ENCODE measurements at regions not wholly inside any gene's neighbourhood (a gene's known extent, or its start where the extent isn't known, plus 50 kb on each side); places are given as distances from the start of the nearest gene placed in this dataset.

DNA sequence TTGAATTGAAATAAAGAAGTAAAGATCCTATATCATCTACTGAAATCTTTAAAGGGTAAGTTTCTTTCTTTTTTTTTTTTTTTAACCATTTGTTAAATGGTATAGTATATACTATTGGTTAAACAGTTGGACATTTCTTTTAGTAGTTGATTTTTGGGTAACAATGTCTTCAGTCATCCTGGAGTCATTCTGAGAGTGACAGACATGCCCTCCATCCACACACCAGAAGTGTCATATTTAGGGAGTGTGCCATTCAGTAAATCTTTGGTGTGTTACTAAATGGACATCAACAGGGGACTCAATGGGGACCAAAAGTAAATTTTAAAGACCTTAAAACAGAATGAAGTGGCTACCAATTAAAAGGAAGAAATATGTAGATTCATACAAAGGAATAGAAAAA, 50.8 kb upstream of the SLC39A10 start:
- DNase-seq (ENCODE audit: low read depth in 2 of 2), result no peak

DNA sequence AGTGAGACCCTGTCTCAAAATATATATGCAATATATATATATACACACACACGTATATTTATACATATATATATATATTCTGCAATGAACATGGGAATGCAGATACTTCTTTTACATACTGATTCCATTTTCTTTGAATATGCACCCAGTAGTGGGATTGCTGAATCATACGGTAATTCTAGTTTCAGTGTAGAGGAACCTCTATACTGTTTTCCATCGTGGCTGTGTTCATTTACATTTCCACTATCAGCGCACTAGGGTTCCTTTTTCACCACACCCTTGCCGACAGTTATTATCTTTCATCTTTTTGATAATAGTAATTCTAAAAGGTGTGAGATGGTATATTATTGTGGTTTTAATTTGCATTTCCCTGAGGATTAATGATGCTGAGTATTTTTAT, 52.3 kb upstream of the SLC39A10 start:
- DNase-seq (ENCODE audit: low read depth in 2 of 2), result no peak

DNA sequence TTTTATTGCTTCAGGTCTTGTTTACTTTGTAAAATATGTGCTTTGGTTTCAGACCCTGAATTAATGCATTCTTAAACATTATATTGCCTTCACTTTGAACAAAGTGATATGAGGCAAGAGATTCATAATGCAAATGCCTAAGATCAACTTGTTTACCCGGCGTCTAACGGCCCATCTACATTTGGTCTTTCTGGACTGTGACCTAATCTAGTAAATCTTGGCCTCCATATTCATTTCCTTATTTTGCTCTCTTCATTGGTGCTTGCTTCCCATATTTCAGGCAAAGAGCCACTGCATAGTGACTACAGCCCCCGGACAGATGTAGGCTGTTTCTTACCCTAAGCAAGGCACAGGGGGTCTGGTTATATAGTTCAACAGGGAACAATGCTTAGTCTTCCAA, 53.0 kb upstream of the SLC39A10 start:
- DNase-seq (ENCODE audit: low read depth in 2 of 2), result no peak

DNA sequence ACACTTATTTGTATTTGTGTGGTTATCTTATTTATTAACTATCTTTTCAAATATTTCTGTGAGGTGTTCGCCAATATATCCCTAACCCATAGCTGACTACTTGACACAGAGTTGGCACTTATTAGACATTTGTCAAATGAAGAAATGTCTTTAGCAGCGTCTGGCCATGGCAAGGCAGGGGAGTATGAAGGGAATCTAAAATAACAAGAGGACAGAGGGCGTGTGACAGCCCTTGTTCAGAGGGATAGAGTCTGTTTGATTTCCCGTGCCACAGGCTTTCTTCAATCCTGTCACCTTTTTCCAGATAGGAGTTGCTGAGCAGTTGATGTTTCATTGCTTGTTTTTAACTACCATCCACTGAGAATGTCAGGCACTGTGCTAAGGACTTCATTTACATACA, 53.6 kb upstream of the SLC39A10 start:
- DNase-seq (ENCODE audit: low read depth in 2 of 2), result no peak

DNA sequence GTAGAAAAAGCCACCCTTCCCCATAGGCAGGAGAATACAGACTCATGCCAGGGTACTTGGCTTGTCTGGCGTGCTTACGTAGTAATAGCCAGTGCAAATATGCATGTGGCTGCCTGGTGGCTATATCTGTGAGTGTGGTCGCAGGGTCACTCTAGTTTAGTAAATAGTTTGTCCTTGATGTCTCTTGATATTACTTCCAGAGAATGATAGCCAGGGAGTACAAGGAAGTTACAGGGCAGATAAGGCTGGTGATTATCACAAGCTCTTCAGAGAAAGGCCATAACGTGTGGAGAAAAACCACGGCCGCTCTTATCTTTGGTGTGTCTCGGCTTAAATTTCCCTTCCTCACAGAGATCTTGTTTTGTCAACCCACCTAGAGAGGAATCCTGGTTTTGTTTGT, 54.3 kb upstream of the SLC39A10 start:
- DNase-seq (ENCODE audit: low read depth in 2 of 2), result no peak

DNA sequence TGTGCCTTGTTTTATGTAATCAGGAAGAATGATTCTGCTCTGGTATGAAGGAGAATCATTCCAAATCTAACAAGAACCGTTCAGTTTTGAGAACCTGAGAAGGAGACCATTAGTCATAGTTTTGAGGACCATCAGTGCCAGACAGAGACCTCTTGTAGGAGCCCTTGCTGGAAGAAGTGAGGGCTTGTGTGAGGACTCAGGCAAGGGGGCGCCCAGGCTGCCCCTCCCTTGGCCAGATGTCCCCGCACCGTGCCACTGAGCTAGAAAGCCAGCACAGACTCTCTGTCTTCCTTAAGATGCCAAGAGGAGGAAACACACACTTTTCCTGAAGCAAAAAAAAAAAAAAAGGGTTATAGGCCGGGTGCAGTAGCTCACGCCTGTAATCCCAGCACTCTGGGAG, 55.7 kb upstream of the SLC39A10 start:
- no peak for DNase-seq (ENCODE audit: low read depth in 2 of 2)

DNA sequence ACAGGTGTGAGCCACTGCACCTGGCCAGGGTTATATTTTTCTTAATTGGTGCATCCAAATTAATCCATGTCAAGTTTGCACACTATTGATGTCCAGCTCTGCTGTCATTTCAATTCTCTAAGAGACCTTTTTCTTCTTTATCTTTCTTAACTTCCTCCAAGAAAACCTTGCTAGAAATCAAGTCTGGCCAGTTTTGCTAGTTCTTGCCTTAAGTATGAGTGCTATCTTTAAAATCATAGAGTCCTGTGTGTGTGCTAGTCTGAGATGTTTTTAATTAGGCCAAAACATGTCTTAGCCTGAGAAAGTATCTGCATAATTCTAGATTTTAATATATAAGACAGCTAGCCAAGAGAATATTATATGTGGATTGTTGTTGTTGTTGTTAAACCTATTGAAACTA, 56.2 kb upstream of the SLC39A10 start:
- no peak for DNase-seq (ENCODE audit: low read depth in 2 of 2)

DNA sequence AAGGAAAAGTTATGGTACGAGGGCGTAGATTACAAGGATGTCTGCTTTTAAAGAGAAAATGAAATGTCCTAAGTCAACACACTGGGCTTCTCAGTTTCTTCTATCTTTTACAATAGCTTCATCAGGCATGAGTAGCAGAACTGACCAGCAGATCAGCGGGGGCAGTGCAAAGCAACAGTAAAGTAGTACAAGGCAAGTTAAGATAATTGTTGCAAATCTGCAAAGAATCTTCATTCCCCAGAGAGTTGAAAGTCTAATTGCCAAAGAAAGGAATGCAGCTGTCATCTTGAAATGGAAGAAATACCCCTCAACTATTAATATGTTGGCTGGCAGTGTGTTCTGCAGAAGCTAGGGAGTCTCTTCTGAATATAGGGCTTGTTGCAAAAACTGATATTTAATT, 60.2 kb upstream of the SLC39A10 start:
- no peak for DNase-seq (ENCODE audit: low read depth in 2 of 2)

DNA sequence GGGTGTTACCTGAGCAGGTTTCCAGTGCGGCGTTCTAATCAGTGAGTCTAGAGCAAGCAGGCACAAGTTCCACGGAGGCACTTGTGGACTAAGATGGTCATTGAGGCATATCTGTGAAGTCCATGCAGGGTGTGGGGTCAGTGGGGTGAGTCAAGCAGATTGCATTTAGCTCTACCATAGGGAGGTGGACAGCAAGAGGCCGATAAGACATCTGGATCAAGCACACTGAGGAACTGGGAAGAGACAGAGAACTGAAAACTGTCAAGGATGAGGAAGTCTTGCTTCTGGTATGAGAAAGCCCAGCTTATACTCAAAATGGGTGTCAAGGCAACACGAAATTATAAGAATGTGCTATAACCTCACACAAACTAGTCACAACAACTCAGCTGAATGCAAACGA, 61.2 kb upstream of the SLC39A10 start:
- DNase-seq (ENCODE audit: low read depth in 2 of 2), result no peak

DNA sequence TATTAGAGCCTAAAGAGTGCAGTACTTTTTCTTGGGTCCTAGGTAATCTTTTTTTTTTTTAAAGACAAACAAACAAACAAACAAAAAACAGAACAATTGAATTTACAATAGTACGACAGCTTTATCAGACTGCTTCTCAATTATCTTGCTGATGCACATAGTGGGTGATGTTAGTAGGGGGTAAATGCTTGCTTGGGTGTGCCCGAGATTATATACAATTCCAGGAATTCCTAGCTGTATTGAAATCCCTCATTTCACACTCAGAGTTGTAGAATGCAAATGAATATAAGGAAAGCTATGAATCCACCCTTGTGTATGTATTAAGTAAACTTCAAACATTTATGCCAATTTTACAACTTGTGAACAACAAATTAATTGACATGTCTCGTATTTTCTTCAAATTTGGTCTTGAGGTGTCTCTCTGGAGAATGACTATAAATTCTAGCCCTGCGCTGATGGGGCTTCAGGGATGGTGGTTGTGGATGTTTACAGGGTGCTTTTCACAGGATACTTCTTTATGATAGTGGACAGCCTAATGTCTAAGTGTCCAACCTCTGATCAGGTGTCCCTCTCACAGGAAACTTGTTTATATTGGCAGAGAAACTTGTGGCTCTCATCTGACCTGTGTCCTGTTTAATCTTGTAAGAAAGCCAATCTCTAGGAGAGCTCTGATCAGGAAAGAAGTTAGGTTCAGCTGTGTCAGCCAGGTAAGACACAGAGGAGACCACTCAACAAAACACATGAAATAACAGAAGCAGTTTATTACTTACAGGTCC, 61.9 kb upstream of the SLC39A10 start:
- DNase-seq (ENCODE audit: low read depth in 2 of 2), result no peak

DNA sequence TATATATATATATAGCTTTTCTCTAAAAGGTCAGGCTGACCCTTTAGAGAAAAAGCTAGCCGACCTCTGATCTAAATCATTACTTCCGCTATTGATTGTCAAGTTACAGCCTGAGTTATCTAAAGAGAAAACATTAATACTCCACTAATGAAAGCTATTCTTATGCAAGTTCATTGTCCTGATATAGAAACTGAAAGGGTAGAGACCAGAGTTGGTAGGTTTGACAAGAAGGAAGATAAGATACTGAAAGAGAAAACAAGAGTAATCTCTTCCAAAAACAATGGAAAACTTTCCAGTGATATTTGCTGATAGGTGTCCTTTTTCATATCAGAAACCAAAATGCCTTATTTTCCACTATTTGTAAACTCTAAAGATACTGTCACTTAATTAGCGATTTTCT, 62.8 kb upstream of the SLC39A10 start:
- no peak for DNase-seq (ENCODE audit: low read depth in 2 of 2)

DNA sequence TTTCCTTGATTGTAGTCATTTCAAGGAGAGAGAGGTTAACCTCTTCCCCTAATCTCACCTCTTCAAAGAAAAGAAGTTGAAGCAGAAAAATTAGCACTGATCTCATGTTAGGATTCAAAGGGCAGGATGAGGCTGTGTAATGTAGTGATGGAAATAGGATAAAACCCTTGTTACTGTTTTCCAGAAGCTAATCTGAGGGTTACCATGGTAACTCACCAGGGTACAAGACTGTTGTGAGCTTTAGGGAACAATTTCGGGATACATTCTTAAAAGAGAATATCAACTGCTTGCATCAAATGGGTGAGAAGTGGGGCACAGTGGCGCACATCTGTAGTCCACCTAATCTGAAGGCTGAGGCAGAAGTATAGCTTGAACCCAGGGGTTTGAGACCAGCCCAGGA, 64.9 kb upstream of the SLC39A10 start:
- DNase-seq (ENCODE audit: low read depth in 2 of 2), result no peak

DNA sequence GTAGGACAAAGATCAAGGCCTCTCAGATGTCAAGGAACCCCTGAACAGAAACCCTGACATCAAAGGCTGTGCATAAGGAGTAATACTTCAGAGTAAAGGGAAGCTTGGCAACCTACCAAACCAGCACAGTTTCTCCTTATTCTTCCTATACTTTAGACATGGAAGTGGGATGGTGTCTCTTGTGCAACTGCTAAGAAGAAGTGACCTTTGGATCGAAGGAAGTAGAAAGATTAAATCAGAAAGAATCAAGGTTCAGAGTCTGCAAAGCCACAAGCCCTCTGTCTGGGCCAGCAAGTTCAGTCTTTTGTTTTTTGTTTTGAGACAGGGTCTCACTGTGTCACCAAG, 66.2 kb upstream of the SLC39A10 start:
- no peak for DNase-seq (ENCODE audit: low read depth in 2 of 2)

DNA sequence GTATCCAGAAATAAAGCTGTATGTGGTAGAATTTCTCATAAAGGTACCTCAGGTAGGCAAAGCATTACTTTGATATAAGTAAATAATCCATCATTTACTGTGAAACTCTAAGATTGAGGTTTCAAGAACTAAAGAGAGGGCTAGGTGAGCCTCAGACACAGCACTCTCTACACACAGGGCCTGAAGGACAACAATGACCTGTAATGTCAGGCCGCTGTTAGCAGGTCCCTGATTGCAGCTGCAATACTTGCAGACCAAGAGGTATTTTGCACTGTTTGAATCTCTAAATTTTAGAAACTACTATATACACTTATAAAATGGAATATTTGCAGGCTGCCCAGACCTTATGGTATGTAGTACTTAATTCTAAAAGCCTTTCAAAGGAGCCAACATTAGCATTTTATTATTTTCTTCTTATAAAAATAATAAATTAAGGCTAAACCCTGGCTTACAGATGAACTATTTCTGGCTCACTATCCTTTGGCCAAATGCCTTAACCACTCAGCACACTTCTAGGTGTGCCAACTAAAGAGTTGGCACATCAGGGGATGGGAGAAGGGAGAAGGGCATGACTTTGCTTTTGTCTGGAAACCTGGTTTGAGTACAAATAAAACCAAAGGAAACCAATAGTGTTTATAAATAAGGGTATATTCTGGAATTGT, 66.7 kb upstream of the SLC39A10 start:
- no peak for DNase-seq (ENCODE audit: low read depth in 2 of 2)

DNA sequence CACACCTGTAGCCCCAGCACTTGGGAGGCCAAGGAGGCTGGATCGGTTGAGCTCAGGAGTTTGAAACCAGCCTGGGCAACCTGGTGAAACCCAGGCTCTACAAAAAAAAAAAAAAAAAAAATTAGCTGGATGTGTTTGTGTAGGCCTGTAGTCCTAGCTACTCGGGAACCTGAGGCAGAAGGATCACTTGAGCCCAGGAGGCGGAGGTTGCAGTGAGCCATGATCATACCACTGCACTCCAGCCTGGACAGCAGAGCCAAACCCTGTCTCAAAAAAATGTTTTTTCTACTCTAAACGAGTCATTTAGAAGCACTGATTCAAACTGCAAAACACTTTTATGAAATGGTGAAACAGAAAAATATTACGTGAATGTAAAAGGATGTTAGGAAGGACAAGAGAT, 69.1 kb upstream of the SLC39A10 start:
- DNase-seq (ENCODE audit: low read depth in 2 of 2), result no peak

DNA sequence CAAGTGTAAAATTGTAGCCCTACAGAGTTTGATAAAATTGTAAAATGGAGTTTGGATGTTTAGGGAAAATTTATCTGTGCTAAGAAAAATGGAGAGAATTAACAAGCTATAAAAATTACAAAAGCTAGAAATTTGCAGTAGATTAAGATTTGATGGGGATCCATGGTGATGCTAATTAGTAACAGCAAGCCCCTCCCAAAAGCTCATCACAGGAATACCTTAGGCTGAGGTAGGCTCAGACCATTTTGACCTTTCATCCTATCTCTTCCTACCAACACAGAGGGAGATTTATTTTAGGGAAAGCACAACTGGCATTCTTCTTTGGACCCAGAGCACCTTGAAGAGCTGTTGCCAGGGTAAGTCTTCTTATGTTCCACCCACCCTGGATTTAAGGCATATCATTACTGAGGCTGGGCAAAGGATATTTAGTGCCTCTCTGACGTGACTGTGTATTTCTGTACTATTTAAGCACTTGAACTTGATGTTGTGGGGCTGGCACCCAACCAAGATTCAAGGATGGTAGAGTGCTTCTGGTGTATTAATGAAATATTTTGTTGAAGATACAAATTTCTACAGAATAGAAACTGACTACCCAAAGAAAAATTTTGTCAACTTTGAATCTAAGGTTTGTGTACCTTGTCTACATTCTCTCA, 70.8 kb upstream of the SLC39A10 start:
- DNase-seq (ENCODE audit: low read depth in 2 of 2), result no peak

DNA sequence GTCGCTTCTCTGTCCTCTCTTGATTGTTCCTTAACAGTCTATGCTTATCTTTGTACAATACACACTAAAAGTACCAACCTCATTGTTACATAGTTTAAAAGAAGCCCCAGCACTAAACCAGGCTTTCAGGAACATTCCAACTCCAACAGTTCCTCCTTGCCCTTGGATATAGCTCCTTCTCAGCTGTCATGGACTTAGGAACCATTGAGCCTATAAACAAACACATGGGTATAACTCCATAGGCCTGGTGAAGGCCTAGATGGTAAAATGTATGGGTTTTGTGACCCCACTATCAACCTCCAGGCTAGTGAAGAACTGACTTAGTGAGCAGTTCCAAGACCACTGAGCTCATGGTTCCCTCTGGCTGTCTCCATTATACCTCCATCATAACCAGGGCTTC, 74.8 kb upstream of the SLC39A10 start:
- no peak for DNase-seq (ENCODE audit: low read depth in 2 of 2)

DNA sequence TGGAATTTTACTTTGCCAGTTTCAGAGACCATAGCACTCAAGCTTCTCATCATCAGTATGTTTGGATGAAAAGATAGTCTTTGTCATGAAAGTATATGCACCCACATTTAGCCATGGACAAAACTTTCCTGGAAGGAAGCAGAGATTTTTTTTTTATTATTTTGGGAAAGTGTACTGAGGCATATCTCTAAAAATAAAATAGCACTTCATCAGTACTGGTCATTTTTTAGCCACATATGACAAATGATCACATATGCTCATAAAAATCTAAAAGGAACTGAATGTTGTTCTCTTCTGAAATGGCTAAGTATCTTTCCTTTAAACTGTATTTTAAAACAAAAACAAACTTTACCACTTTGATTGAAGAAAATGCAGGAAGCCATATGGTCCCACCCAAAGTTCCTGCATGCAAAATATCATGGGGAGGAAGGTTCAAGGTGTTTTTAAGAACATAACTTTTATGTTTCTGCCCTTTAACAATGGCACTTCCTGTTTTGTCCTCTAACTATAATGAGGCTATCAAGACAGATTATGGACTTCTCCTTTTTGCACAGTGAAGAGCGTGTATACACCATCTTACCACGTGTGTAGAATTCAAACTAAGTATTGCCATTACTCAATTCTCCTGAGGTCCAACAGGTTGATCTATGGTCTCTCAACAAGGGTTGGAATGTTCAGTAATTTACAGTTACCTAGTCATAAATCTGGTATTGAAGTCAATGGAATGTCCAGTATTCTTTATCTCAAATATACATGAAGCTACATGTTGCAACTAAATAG, 77.1 kb upstream of the SLC39A10 start:
- DNase-seq (ENCODE audit: low read depth in 2 of 2), result no peak

DNA sequence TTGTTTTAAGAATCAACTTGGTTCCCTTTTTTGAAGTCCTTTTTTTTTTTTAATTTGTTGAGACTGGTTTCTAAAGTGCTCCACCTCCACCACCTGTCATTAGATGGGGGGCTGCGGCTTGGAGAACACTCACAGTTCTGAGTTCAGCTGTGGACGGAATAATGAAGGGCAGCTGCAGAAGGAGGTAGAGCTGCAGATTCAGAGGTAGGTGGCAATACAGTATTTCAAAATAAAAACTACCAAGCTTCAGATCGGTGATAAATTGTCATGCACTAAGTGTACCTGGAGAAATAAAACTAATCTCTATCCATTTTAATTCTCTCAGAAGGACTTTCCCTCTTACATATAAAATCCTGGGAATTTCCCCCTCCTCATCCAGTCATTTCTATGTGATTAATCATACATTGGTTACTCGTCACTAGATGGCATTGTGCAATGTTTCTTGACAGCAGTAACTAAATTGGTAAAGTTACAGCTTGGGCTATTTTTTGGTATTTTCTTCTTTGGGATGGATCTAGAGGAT, 81.1 kb upstream of the SLC39A10 start:
- no peak for DNase-seq (ENCODE audit: low read depth in 2 of 2)

DNA sequence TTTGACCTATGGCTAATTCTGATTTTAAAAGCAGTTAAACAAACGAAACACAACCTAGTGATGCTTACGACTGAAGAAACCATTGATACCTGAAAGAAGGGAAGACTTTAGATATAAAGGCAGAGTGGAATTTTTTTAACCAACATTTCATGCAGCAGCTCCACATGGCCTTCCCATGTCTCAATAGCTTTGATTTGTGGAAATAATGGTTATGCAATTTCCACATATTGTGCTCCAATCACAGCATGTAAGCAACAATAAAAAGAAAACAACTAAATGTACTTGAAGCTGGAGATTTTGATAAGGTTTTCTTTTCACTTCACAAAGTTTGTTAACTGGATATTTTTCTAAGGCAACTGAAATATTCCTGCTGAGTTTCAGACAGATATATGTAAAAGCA, 82.0 kb upstream of the SLC39A10 start:
- DNase-seq (ENCODE audit: low read depth in 2 of 2), result no peak

DNA sequence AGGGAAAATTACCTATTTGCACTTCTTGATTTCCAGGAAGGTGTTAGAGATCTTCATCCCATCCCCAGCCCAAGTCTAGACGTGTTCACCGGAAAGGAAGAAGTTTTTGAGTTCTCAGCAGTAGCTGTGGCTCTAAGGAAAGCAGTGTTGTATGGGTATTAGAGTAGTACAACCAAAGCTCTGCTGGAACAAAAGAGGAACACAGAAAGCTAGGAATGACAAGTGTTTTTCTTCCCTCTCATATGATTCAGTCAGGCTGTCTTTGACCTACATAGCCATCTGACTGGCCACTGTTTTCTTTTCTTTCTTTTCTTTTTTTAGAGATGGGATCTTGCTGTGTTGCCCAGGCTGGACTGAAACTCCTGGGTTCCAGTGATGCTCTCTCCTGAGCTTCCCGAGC, 82.7 kb upstream of the SLC39A10 start:
- DNase-seq (ENCODE audit: low read depth in 2 of 2), result no peak

Data from stimulated activated CD8-positive, alpha-beta memory T cell treated with anti-CD3 and anti-CD28 coated beads, Interleukin-2, amount 100 ng/mL, for 1 hour (primary cell).